Kidney capillary endothelial cell (primary cell): ENCODE measurements at regions not wholly inside any gene's neighbourhood (a gene's known extent, or its start where the extent isn't known, plus 50 kb on each side); places are given as distances from the start of the nearest gene placed in this dataset.

Experiments
- DNase-seq: peaks from one replicate; pipeline ENCODE4 v3.0.0-alpha.2; 2018; ENCODE audit warnings: low spot score

DNA sequence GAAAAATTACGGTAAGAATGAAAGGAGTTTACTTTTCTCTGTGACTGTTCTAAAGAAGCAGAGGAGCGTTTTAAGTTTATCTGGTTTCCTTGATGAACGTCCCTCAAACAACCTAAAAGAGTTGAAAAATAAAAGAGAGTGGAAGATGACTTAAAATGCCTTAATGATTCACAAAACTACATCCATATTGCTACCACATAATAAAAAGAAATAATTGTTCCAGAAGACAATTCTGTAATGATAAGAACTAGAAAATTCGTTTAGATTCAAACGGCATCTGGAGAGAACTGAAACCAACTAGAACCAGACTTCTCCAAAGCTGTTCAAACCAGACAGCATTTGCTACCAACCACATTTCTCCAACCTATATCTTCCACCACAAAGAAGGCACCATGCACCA, 68.1 kb downstream of the TEKT4 start:
- DNase-seq: no peak

DNA sequence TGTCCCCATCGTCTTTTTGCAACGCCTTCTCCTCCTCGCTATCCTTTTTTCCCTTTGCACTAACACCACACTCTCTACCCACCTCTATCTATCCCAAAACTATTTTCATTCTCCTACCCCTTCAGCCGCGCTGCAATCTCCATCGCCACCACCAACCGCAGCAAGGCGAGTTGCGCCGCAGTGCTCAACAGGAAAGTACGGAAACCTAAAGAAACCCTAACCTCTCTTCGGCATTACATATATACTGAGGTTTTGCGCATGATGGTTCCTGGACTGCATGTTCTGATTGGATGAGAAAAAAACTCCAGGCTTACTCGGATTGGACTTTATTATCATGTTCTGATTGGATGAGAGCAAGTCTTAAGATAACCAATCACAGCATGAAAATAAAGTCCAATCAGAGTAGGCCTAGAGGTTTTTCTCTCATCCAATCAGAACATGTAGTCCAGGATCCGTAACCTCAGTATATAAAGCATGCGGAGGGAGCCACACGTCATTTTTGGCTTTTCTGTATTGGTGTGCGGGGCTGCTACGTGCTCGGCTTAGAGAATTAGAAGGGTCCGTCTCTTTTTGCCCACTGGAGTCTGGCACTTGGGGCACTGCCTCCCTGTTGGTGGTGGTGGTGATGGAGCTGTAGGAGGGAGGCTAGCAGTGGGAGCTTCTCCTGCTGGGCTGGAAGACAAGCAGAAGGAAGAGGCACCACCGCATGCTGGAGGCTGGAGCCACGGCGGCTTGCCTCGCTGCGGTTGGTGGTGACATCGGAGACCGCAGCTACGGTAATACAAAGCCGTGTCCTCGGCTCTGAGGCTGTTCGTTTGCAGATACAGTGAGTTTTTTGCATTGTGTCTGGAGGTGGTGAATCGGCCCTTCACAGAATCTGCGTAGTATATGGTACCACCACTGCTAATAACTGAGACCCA, 76.1 kb downstream of the TEKT4 start:
- no peak for DNase-seq

DNA sequence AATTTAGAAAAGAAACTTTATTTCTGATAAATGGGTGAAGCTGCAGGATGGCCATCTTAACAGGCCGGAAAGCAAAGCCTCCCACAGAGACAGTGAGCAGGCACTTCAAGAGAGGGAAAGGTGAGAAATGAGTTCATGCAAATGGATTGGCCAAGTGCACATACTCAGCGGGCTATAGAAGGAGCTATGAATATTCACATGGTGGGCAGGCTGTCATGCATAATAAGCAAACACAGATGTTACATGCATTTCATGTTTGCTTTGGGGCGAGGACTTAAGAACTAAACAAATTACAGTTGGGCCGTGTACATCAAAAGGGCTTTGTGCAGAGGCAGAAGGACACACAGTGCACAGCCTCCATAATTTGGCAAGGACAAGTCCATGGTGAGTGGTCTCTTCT, 69.8 kb upstream of the MAL start:
- DNase-seq: no peak

DNA sequence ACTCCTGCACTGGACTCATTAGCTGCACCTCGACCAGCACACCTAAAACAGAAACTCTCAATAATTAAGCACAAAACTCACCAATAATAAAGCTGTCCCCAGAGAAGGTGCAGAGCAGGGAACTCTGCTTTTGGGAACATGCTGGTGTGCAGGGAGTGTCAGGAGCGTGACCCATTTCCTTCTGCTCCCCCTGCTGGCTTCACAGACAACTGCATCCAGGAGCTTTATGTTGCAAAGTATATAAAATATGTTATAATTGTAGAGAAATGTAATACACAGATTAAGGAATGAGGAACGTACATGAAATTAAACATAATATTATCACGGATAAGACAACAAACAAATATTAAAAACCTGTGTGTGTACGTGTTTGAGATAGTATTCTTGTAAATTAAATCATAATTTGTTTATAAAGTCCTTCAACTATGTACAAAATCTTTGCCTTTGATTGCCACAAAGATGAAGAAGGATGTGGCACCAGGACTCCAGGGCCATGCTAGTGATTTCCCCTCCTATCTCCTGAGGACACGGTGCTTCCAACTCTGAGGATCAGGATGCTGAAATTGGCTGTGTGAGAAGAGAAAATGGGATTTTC, 68.6 kb upstream of the MAL start:
- DNase-seq: peak; percentile 21

DNA sequence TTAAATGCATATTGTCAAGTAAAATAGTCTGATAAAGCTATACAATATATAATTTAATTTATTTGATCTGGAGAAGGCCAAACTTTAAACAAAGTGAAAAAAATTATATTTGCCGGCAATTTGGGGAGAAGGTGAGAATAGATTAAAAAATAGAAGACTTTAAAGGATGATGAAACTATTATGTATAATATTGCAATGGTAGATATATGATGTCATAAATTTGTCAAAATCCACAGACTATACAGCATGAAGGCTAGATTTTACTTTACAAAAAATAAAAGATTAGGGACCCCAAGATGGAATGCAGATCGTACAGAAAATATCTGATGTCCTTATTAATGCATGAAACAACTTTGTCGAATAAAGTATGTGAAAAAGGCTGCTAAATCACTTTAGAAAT, 67.3 kb upstream of the MAL start:
- no peak for DNase-seq

DNA sequence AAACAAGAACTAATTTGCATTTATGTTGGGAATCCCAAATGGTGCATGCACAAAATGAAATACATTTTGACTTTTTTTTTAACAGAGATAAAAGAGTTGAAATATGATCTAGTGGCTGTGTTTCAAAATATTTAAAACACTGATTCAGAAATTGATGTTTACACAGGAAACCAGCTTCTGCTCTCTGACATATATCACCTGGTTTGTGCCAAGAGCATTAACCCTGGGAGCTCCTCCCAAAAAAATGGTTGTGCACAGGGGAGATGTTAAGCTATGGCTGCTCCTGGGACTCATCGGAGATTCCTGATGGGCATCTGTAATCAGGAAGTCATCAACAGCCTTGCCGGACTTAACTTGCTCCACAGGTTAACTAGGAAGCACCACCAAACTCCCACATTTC, 65.2 kb upstream of the MAL start:
- no peak for DNase-seq

DNA sequence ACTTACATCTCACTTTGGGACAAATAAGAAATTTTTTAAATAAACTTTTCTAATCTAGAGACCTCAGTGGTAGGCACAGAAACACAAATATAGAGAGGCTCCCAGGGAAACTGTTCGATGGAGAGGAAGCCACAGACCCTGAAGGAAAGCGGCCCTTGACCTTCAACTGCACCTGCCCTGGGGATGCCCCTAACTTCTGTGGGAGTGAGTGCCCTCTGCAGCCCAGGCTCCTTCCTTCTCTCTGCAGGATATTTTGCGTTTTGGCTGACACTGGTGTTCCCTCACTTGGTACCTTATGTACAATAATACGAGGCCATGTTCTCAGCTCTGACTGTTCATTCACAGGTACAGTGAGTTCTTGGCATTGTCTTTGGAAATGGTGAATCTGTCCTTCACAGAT, 64.8 kb upstream of the MAL start:
- no peak for DNase-seq

DNA sequence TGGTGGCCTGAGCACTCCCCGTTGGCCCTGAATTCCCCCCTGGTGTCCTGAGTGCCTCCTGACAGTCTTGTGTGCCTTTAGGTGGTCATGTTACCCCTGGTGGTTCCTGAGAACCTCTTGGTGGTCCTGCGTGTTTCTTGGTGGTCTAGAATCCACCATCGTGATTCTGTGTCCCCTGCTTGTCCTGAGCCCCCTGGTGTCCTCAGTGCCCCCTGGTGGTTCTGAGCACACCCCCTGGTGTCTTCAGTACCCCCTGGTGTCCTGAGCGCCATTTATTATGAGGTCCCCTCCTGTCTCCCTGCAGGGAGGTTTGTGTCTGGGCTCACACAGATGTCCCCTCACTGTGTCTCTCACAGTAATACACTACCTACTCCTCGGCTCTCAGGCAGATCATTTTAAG, 61.3 kb upstream of the MAL start:
- DNase-seq: no peak

DNA sequence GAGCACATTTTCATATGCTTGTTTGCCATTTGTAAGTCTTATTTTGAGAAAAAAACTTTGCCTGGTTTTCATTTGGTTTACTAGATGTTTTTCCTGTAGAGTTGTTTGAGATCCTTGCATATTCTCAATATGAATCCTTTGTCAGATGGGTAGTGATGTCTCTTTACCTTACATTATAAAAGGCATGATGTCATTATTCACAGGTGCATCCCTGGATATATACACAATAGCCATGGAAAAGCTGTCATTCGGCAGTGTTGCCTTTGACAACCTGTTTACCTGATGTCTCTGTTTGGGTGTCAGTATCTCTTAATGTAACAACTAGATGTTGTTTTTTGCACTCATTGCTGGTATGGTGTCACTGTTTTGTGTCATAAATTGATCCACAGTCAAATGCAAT, 58.8 kb upstream of the MAL start:
- no peak for DNase-seq

DNA sequence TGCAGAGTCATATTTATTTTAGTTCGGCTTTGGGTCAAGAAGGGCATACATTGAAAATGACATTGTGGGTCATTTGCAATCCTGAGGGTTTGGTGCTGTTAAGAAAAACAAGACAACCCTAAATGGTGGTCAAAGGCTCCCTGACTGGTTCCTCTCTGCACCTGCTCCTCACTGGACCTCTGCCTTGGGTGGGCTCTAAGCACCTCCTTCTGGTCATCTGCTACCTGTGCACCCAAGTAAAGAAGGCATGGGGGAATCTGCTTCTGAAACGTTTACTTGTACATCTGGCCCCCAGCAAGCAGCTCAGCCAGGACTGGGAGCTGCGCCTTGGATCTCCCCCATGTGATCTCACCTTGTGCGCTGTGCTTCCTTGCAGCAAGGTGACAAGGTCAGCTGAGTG, 55.2 kb upstream of the MAL start:
- no peak for DNase-seq
